ENCODE measurements at regions not wholly inside any gene's neighbourhood (a gene's known extent, or its start where the extent isn't known, plus 50 kb on each side); places are given as distances from the start of the nearest gene placed in this dataset.

GRCh38 chr9:16336833-16337232 lies 533.6 kb downstream of the BNC2 start:
- BruUV-seq (replicated peaks) = no TSS peak
- Mint-ChIP-seq H3K27ac (ENCODE audit: unreplicated experiment) (peak overlapping the region; percentile 94), H3K36me3 (ENCODE audit: insufficient read depth, unreplicated experiment) (peaks cover 10% of the 10 kb centered on the region), H3K4me3 (ENCODE audit: low read depth, unreplicated experiment) (peak overlapping the region; percentile 11), H3K4me1 (ENCODE audit: low read depth, unreplicated experiment) (peaks cover 37% of the 10 kb centered on the region), H3K9me3 (ENCODE audit: low read depth, unreplicated experiment) (no peaks in the 10 kb centered on the region), H3K27me3 (ENCODE audit: unreplicated experiment) (no peaks in the 10 kb centered on the region)
- no peak for DNase-seq
- CTCF ChIA-PET = interaction anchor here (0.6 kb wide), 1 partner anchor 13 kb away, joined by 3 read pairs; no protein-coding TSS in a partner anchor
- intact Hi-C loops (cut with micrococcal nuclease; ENCODE audit: unreplicated experiment) = no loop called here
- TF ChIP-seq CTCF (IDR thresholded peaks at IDR 0.05; ENCODE audit: unreplicated experiment) = no peak

GRCh38 chr9:16337322-16338029 lies 533.0 kb downstream of the BNC2 start:
- H3K9me3 Mint-ChIP-seq (ENCODE audit: low read depth, unreplicated experiment) = no peaks in the 10 kb centered on the region
- peak overlapping the region; percentile 94 for H3K27ac Mint-ChIP-seq (ENCODE audit: unreplicated experiment)
- no peak for TF ChIP-seq CTCF (IDR thresholded peaks at IDR 0.05; ENCODE audit: unreplicated experiment)
- DNase-seq = peak; percentile 62
- H3K4me3 Mint-ChIP-seq (ENCODE audit: low read depth, unreplicated experiment) = peak overlapping the region; percentile 11
- H3K27me3 Mint-ChIP-seq (ENCODE audit: unreplicated experiment) = no peaks in the 10 kb centered on the region
- BruUV-seq (replicated peaks) = TSS peak; percentile 79
- peaks cover 10% of the 10 kb centered on the region for H3K36me3 Mint-ChIP-seq (ENCODE audit: insufficient read depth, unreplicated experiment)
- CTCF ChIA-PET = interaction anchor here (0.6 kb wide), 1 partner anchor 13 kb away, joined by 3 read pairs; no protein-coding TSS in a partner anchor
- peaks cover 43% of the 10 kb centered on the region for H3K4me1 Mint-ChIP-seq (ENCODE audit: low read depth, unreplicated experiment)
- intact Hi-C loops (cut with micrococcal nuclease; ENCODE audit: unreplicated experiment) = no loop called here

GRCh38 chr9:16341177-16341576 lies 529.3 kb downstream of the BNC2 start:
- BruUV-seq (replicated peaks) = no TSS peak
- no peak for TF ChIP-seq CTCF (IDR thresholded peaks at IDR 0.05; ENCODE audit: unreplicated experiment)
- peaks cover 5% of the 10 kb centered on the region for H3K36me3 Mint-ChIP-seq (ENCODE audit: insufficient read depth, unreplicated experiment)
- peaks cover 39% of the 10 kb centered on the region for H3K4me1 Mint-ChIP-seq (ENCODE audit: low read depth, unreplicated experiment)
- no peak for DNase-seq
- no peaks in the 10 kb centered on the region for H3K27me3 Mint-ChIP-seq (ENCODE audit: unreplicated experiment)
- CTCF ChIA-PET = no interaction called here
- no peak overlapping the region for H3K27ac Mint-ChIP-seq (ENCODE audit: unreplicated experiment)
- H3K9me3 Mint-ChIP-seq (ENCODE audit: low read depth, unreplicated experiment) = no peaks in the 10 kb centered on the region
- intact Hi-C loops (cut with micrococcal nuclease; ENCODE audit: unreplicated experiment) = no loop called here
- H3K4me3 Mint-ChIP-seq (ENCODE audit: low read depth, unreplicated experiment) = no peak overlapping the region

GRCh38 chr9:16342246-16343020 lies 528.0 kb downstream of the BNC2 start:
- Mint-ChIP-seq H3K36me3 (ENCODE audit: insufficient read depth, unreplicated experiment) (peaks cover 3% of the 10 kb centered on the region), H3K4me3 (ENCODE audit: low read depth, unreplicated experiment) (no peak overlapping the region), H3K27ac (ENCODE audit: unreplicated experiment) (no peak overlapping the region), H3K4me1 (ENCODE audit: low read depth, unreplicated experiment) (peaks cover 29% of the 10 kb centered on the region), H3K27me3 (ENCODE audit: unreplicated experiment) (no peaks in the 10 kb centered on the region), H3K9me3 (ENCODE audit: low read depth, unreplicated experiment) (peaks cover 4% of the 10 kb centered on the region)
- TF ChIP-seq CTCF (IDR thresholded peaks at IDR 0.05; ENCODE audit: unreplicated experiment) = no peak
- intact Hi-C loops (cut with micrococcal nuclease; ENCODE audit: unreplicated experiment) = no loop called here
- CTCF ChIA-PET = no interaction called here
- BruUV-seq (replicated peaks) = no TSS peak
- no peak for DNase-seq
